ENCODE measurements at regions not wholly inside any gene's neighbourhood (a gene's known extent, or its start where the extent isn't known, plus 50 kb on each side); places are given as distances from the start of the nearest gene placed in this dataset.

DNA sequence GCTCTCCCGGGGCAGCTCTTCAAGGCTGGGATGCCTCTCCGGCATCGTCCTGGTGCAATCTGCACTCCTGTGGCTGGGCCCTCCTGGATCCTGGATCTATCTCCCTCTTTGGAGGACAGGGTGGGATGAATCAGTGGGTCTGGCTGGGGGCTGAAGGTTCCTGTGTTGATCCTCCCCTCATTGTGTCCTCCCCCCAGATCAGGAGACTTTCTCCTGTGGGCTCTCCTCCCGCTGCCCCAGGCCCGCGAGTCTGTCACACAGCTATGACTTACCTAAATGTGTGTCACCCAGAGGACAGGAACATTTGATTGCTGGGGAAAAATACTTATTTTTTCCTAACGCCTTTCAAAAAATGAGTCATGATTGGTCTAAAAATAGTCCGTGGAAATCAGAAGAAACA, 106.8 kb upstream of the NECTIN1 start:
- Histone ChIP-seq H3K4me3 (no peak overlapping the region), H3K27me3 (ENCODE audit: low read depth) (no peaks in the 10 kb centered on the region), H3K36me3 (replicated peaks) (no peaks in the 10 kb centered on the region), H3K9me3 (no peaks in the 10 kb centered on the region), H3K4me1 (no peaks in the 10 kb centered on the region)
- in situ Hi-C loops (cut with MboI; ENCODE audit: low sequenced_read_pairs), result no loop called here
- no peak for DNase-seq (ENCODE audit: low spot score in 2 of 2)

DNA sequence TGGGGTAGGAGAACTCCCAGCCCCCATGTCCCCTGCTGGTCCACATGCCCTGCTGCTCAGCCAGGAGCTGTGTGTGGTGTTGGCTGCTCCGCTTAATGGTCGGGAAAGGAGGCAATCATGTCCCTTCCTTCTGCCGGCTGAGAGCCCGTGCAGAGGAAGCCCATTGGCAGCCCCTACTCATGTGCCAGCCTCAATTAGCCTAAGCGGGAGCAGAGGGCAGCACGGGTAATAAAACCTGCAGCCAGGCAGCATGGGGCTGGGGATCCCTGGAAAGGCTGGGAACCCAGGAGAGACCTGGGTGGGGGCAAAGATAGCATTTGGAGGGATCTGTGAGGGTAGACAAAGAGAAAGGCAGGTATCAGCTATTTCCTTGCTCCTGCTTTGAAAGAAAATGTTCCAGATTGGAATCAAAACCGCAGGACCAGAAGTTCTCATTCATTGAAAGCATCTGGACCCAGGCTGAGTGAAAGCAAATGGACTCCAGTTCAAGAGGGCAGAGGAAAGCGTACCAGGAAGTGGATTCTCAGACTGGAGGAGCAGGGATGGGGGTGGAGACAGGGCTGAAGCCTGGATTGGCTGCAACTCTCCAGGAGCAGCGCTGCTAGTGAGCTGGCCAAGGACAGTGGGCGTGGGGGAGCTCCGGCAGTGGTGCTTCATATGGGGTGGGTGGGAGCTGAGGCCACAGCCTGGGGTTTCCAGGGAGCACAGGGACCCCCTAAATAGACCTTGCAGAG, 103.4 kb upstream of the NECTIN1 start:
- Histone ChIP-seq H3K9me3 (no peaks in the 10 kb centered on the region), H3K36me3 (replicated peaks) (no peaks in the 10 kb centered on the region), H3K27me3 (ENCODE audit: low read depth) (no peaks in the 10 kb centered on the region), H3K4me1 (no peaks in the 10 kb centered on the region; the same call in 1 of the 2 replicates), H3K4me3 (no peak overlapping the region)
- no peak for DNase-seq (ENCODE audit: low spot score in 2 of 2)
- in situ Hi-C loops (cut with MboI; ENCODE audit: low sequenced_read_pairs), result no loop called here

DNA sequence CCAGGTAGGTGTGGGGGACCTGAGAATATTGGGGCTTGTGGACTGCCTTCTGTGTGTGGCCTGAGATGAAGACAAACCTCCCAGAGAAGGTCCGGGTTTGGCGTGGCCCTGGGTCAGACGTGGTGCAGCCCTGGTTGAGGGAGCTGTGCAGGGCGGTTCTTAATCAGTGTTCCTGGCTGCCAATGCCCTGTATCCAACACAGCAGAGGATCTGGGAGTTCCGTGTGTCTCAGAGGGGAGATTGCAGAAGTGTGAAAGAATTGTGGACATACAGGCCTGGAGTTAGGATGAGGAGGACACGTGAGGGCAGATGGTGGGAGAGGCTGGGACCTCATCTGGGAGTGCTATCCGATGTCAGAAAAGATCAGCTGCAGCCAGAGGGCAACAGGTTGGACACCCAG, 102.0 kb upstream of the NECTIN1 start:
- Histone ChIP-seq H3K4me1 (no peaks in the 10 kb centered on the region; the same call in 1 of the 2 replicates), H3K4me3 (no peak overlapping the region), H3K36me3 (replicated peaks) (no peaks in the 10 kb centered on the region), H3K27me3 (ENCODE audit: low read depth) (no peaks in the 10 kb centered on the region), H3K9me3 (no peaks in the 10 kb centered on the region)
- DNase-seq (ENCODE audit: low spot score in 2 of 2), result no peak
- in situ Hi-C loops (cut with MboI; ENCODE audit: low sequenced_read_pairs), result no loop called here

DNA sequence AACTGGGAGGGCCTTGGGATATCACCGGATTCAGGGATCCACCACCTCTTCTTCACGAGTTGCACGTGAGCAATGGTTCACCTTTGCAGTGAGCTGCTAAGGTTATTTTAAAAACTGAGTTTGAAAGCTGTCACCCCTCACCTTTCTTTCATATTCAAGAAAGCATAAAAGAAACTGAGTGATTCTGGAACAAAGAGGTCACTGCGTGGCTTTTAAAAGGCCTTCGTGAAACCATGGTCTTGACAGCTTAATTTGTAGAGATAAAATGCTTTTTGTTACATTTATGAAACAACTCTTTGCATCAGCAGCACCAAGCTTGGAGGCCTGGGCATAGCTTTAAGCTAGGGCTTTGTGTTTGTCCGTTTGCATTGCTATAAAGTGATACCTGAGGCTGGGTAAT, 101.4 kb upstream of the NECTIN1 start:
- peaks cover 2% of the 10 kb centered on the region; the same call in 1 of the 2 replicates for H3K27me3 ChIP-seq (ENCODE audit: low read depth)
- DNase-seq (ENCODE audit: low spot score in 2 of 2), result no peak

DNA sequence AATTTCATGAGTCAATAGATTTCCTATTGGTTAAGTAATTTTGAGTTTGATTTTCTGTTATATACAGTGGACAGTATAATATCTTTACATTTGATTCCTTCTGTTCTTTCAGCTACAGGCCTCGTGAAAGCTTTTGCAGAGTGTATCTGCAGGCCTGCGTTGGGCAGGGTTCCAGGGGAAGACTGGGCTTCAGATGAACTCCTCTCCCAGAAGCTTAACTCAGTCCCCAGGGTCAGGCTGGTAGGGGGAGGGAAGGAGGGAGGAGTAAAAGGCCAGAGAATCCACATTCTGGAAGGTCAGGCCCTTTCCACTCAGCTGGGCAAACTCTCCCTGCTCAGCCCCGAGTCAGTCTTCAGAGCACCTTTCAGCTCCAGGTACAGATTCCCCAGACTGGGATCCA, 100.4 kb upstream of the NECTIN1 start:
- no peak overlapping the region for H3K4me3 ChIP-seq

More for the DNA sequence above, 101.4 kb upstream of the NECTIN1 start:
- Histone ChIP-seq H3K9me3 (no peaks in the 10 kb centered on the region), H3K4me3 (no peak overlapping the region), H3K36me3 (replicated peaks) (no peaks in the 10 kb centered on the region), H3K4me1 (no peaks in the 10 kb centered on the region; the same call in 1 of the 2 replicates)
- in situ Hi-C loops (cut with MboI; ENCODE audit: low sequenced_read_pairs), result no loop called here

DNA sequence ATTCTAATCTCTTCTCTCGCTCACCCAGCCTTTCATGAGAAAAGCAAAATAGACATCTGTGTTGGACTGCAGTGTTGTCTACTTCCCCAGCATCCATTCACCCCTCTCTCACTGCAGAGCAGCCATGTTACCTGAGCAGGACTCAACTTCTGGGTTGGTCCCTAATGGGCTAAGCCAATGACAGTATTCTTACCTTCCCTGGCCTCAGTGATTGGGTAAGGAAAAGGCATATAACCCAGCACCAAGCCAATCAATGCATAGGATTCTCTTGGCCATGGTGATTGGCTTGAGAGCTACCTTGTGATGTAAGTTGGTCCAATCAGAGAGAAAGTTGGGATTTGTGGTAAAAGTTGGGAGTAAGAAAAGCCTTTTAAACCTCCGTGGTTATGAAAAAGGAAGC, 99.8 kb upstream of the NECTIN1 start:
- Histone ChIP-seq H3K9me3 (no peaks in the 10 kb centered on the region), H3K36me3 (replicated peaks) (no peaks in the 10 kb centered on the region), H3K27me3 (ENCODE audit: low read depth) (peaks cover 2% of the 10 kb centered on the region; the same call in 1 of the 2 replicates), H3K4me1 (no peaks in the 10 kb centered on the region; the same call in 1 of the 2 replicates), H3K4me3 (no peak overlapping the region)
- in situ Hi-C loops (cut with MboI; ENCODE audit: low sequenced_read_pairs), result no loop called here
- no peak for DNase-seq (ENCODE audit: low spot score in 2 of 2)

More for the DNA sequence above, 100.4 kb upstream of the NECTIN1 start:
- Histone ChIP-seq H3K36me3 (replicated peaks) (no peaks in the 10 kb centered on the region), H3K27me3 (ENCODE audit: low read depth) (peaks cover 2% of the 10 kb centered on the region; the same call in 1 of the 2 replicates), H3K9me3 (no peaks in the 10 kb centered on the region), H3K4me1 (no peaks in the 10 kb centered on the region; the same call in 1 of the 2 replicates)
- peak in 1 of 2 experiments; percentile 20 for DNase-seq (ENCODE audit: low spot score in 2 of 2)
- in situ Hi-C loops (cut with MboI; ENCODE audit: low sequenced_read_pairs), result no loop called here

DNA sequence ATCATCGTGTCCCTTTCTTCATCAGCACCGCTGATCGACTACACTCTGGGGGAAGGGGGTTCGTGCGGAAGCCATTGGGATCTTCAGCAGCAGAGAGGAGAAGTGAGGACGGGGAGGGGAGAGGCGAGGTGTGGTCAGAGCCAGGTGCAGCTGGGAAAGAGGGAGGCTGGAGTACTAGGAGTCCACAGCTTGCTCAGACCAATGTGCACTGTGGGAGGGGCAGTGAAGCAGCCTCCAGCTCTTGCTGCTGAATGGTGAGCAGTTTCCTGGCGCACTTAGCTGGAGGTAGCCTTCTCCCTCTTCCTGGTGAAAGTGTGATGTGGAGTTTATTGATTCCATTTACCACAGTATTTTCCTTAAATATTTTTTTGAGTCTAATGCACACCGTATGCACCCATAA, 99.0 kb upstream of the NECTIN1 start:
- no peaks in the 10 kb centered on the region for H3K9me3 ChIP-seq
- H3K36me3 ChIP-seq (replicated peaks), result no peaks in the 10 kb centered on the region
- no peaks in the 10 kb centered on the region; the same call in 1 of the 2 replicates for H3K4me1 ChIP-seq
- H3K27me3 ChIP-seq (ENCODE audit: low read depth), result peaks cover 2% of the 10 kb centered on the region; the same call in 1 of the 2 replicates
- no peak for DNase-seq (ENCODE audit: low spot score in 2 of 2)
- H3K4me3 ChIP-seq, result no peak overlapping the region
- in situ Hi-C loops (cut with MboI; ENCODE audit: low sequenced_read_pairs), result no loop called here

DNA sequence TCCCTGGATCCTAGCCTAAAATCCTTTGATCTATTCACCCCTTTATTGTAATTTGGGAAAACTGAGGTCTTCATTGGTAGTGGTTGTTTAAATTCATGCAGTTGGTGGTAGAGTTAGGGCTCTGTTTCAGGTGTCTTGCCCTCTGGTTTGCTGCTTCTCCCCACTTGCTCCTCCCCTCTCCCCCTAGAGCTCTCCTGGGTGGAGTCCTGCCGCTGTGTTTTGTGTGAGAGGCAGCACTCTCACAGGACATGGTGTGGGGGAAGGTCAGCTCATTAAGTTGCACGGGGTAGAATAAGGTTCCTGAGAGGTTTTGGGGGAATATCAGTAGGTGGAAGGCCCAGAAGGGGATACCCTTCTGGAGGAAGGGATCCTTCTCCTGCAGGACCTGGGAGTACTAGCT, 98.1 kb upstream of the NECTIN1 start:
- Histone ChIP-seq H3K36me3 (replicated peaks) (no peaks in the 10 kb centered on the region), H3K4me1 (no peaks in the 10 kb centered on the region; the same call in 1 of the 2 replicates), H3K27me3 (ENCODE audit: low read depth) (peaks cover 2% of the 10 kb centered on the region; the same call in 1 of the 2 replicates), H3K9me3 (no peaks in the 10 kb centered on the region), H3K4me3 (no peak overlapping the region)
- in situ Hi-C loops (cut with MboI; ENCODE audit: low sequenced_read_pairs), result no loop called here
- no peak for DNase-seq (ENCODE audit: low spot score in 2 of 2)

DNA sequence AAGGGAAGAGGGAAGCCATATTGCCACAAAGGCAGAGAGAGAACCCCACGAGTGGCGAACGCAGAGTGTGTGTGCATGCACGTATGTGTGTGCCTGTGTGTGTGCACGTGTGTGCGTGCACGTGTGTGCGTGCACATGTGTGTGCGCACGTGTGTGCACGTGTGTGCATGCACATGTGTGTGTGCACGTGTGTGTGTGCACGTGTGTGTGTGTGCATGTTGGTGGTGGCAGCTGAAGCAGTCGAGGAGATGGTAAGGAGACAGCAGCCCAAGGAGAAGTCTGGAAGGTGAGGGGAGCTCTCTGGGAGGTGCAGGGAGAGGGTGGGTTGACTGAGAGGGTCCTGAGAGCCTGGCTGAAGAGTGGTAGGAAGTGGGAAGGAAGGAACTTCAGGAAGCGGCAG, 94.1 kb upstream of the NECTIN1 start:
- Histone ChIP-seq H3K4me3 (no peak overlapping the region), H3K4me1 (no peaks in the 10 kb centered on the region), H3K36me3 (replicated peaks) (no peaks in the 10 kb centered on the region), H3K9me3 (no peaks in the 10 kb centered on the region), H3K27me3 (ENCODE audit: low read depth) (peaks cover 5% of the 10 kb centered on the region; the same call in 1 of the 2 replicates)
- DNase-seq (ENCODE audit: low spot score in 2 of 2), result no peak
- in situ Hi-C loops (cut with MboI; ENCODE audit: low sequenced_read_pairs), result no loop called here

DNA sequence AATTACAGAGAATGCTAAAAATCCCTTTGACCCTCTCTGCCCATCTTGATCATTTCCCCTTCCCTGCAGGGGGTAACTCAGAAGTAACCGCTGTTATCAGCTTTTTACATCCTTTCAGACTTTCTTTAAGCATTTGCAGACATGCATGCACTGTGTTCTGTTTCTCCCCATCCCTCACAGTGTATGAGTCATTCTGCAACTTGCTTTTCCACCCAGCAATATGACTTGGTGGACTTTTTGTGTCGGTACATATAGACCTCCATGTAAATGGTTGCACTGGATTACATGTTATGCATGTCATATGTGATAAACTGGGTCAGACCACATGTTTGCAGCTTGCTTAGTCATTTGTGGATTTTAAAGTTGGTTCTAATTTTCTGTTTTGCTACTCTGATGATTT, 87.7 kb upstream of the NECTIN1 start:
- H3K9me3 ChIP-seq, result no peaks in the 10 kb centered on the region
- H3K4me3 ChIP-seq, result no peak overlapping the region
- no peaks in the 10 kb centered on the region for H3K4me1 ChIP-seq
- DNase-seq (ENCODE audit: low spot score in 2 of 2), result no peak
- peaks cover 2% of the 10 kb centered on the region; the same call in 1 of the 2 replicates for H3K27me3 ChIP-seq (ENCODE audit: low read depth)
- in situ Hi-C loops (cut with MboI; ENCODE audit: low sequenced_read_pairs), result no loop called here
- no peaks in the 10 kb centered on the region for H3K36me3 ChIP-seq (replicated peaks)

DNA sequence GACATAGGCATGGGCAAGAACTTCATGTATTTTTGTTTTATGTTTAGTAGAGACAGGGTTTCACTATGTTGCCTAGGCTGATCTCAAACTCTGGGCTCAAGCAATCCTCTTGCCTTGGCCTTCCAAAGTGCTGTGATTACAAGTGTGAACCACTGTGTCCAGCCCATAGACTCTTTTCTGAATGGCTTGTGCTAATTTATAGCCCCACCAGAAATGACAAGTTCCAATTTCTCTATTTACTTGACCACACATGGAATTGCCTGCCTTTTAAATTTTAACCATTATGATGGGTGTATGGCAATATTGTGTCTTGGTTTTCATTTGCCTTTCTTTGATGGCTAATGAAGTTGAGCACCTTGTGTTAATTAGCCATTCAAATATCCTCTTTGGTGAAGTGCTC, 85.8 kb upstream of the NECTIN1 start:
- H3K9me3 ChIP-seq, result no peaks in the 10 kb centered on the region
- in situ Hi-C loops (cut with MboI; ENCODE audit: low sequenced_read_pairs), result no loop called here
- no peak for DNase-seq (ENCODE audit: low spot score in 2 of 2)
- no peak overlapping the region for H3K4me3 ChIP-seq
- no peaks in the 10 kb centered on the region for H3K36me3 ChIP-seq (replicated peaks)
- H3K4me1 ChIP-seq, result no peaks in the 10 kb centered on the region
- H3K27me3 ChIP-seq (ENCODE audit: low read depth), result peaks cover 3% of the 10 kb centered on the region

DNA sequence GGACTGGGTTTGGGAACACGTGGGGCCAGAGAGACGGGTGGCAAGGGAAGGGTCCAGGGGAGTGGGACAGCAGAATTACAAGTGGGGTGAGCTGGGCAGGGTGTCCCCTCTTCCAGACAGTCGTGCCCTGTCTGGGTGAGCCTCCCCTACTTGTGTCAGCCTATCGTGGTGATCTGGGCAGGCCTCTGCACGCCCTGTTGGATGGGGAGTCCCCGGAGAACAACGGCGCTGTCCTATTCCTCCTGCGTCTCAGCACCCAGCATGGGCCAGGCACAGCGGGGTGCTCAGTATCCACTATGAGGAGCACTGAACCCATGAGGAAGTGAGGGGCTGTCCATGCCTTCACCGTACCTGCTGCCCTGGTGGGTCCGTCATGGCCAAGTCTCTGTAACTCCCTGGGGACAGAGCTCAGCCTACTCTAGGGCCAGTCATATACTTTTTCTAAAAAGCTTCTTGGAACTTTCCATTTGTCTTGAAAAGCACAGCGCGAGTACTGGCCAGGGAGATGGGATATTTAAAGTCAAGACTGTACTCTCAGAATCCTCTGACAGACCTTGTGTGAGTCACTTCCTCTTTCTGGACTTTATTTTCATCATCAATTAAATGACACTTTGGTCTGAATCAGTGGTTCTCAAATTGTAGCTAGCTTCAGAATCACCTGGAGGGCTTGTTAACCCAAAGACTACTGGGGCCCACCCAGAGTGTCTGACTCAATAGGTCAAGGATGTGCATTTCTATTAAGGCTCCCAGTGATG, 81.7 kb upstream of the NECTIN1 start:
- peaks cover 11% of the 10 kb centered on the region for H3K27me3 ChIP-seq (ENCODE audit: low read depth)
- no peak for DNase-seq (ENCODE audit: low spot score in 2 of 2)
- no peaks in the 10 kb centered on the region for H3K4me1 ChIP-seq
- no peaks in the 10 kb centered on the region for H3K9me3 ChIP-seq
- H3K4me3 ChIP-seq, result no peak overlapping the region
- in situ Hi-C loops (cut with MboI; ENCODE audit: low sequenced_read_pairs), result no loop called here
- no peaks in the 10 kb centered on the region for H3K36me3 ChIP-seq (replicated peaks)

DNA sequence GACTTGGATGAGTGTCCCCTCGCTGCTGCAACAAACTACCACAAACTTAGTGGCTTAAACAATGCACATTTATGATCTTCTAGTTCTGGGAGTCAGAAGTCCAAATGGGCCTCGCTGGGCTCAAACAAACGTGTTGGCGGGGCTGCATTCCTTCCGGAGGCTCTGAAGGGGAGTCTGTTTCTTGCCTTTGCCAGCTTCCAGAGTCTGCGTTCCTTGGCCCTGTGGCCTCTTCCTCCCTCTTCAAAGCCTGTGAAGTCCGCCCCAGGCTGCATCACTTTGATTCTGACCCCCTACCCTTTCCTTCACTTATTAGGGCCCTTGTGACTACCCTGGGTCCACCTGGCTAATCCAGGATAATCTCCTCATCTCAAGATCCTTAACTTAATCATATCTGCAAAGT, 80.3 kb upstream of the NECTIN1 start:
- no peaks in the 10 kb centered on the region for H3K36me3 ChIP-seq (replicated peaks)
- no peak for DNase-seq (ENCODE audit: low spot score in 2 of 2)
- H3K4me3 ChIP-seq, result no peak overlapping the region
- no peaks in the 10 kb centered on the region for H3K4me1 ChIP-seq
- peaks cover 11% of the 10 kb centered on the region for H3K27me3 ChIP-seq (ENCODE audit: low read depth)
- in situ Hi-C loops (cut with MboI; ENCODE audit: low sequenced_read_pairs), result no loop called here
- H3K9me3 ChIP-seq, result no peaks in the 10 kb centered on the region

Data from HAP-1 (cell line).